Neuronal stem cell (in vitro differentiated cells): ENCODE measurements at regions not wholly inside any gene's neighbourhood (a gene's known extent, or its start where the extent isn't known, plus 50 kb on each side); places are given as distances from the start of the nearest gene placed in this dataset.
"Not testable (repeated sequence)": the region's sequence is repeated elsewhere in the genome, so short reads cannot be mapped to it uniquely, and the experiment has no call there.

Source experiments
- DNase-seq: peaks from one replicate; pipeline ENCODE4 v3.0.0-alpha.2; 2013; ENCODE audit warnings: low spot score
- H2AFZ ChIP-seq: one replicate; pipeline ENCODE4 v1.6.1; 2013; ENCODE audit warnings: mild to moderate bottlenecking, low read length, inconsistent platforms
- H2AK5ac ChIP-seq: 2 replicates; pipeline ENCODE4 v1.6.1; 2013; ENCODE audit warnings: low read depth, mild to moderate bottlenecking, inconsistent platforms, low read length, moderate library complexity, mixed read lengths
- H2BK120ac ChIP-seq: 2 replicates; pipeline ENCODE4 v1.6.1; 2013; ENCODE audit warnings: low read depth, mild to moderate bottlenecking, inconsistent platforms, low read length, moderate library complexity, mixed read lengths
- H2BK12ac ChIP-seq: one replicate; pipeline ENCODE4 v1.6.1; 2013; ENCODE audit warnings: low read length, inconsistent platforms
- H2BK15ac ChIP-seq: 2 replicates; pipeline ENCODE4 v1.6.1; 2013; ENCODE audit warnings: mild to moderate bottlenecking, low read length, inconsistent platforms, mixed read lengths
- H2BK5ac ChIP-seq: one replicate; pipeline ENCODE4 v1.6.1; 2013; ENCODE audit warnings: inconsistent platforms, mild to moderate bottlenecking, low read length, moderate library complexity
- H3K14ac ChIP-seq: one replicate; pipeline ENCODE4 v1.6.1; 2013; ENCODE audit warnings: low read length, inconsistent platforms
- H3K18ac ChIP-seq: 2 replicates; pipeline ENCODE4 v1.6.1; 2013; ENCODE audit warnings: low read length, inconsistent platforms
- H3K23ac ChIP-seq: 2 replicates; pipeline ENCODE4 v1.6.1; 2013; ENCODE audit warnings: low read depth, mild to moderate bottlenecking, mixed read lengths, low read length, inconsistent platforms; ENCODE audit not compliant: poor library complexity
- H3K27ac ChIP-seq: replicated peaks from 3 replicates; pipeline ENCODE4 v1.5.1; 2013; ENCODE audit warnings: low read length, inconsistent platforms
- H3K27me3 ChIP-seq, 3 experiments: 2 replicates each; pipeline ENCODE4 v1.6.1; 2013; ENCODE audit warnings: low read length in 3 of 3, mild to moderate bottlenecking in 2 of 3, inconsistent platforms in 1 of 3, low read depth in 1 of 3, mixed read lengths in 1 of 3, moderate library complexity in 1 of 3; ENCODE audit not compliant: control insufficient read depth in 3 of 3, insufficient read depth in 3 of 3
- H3K36me3 ChIP-seq, 2 donors: replicated peaks in 1 of 2; 2 replicates each; pipeline ENCODE4 v1.6.1; 2013; ENCODE audit warnings: low read length in 2 of 2; ENCODE audit not compliant: control insufficient read depth in 2 of 2, insufficient read depth in 2 of 2
- H3K4ac ChIP-seq: 2 replicates; pipeline ENCODE4 v1.6.1; 2013; ENCODE audit warnings: inconsistent platforms, mild to moderate bottlenecking, low read length, moderate library complexity
- H3K4me1 ChIP-seq, 2 donors: 1 replicate in 1 of 2; 2 replicates in 1 of 2; pipeline ENCODE4 v1.6.1; 2013; ENCODE audit warnings: low read length in 2 of 2, low read depth in 1 of 2; ENCODE audit not compliant: control insufficient read depth in 2 of 2, insufficient read depth in 1 of 2
- H3K4me2 ChIP-seq: one replicate; pipeline ENCODE4 v1.6.1; 2013; ENCODE audit warnings: mild to moderate bottlenecking, low read length, inconsistent platforms; ENCODE audit not compliant: insufficient read depth, poor library complexity, severe bottlenecking
- H3K4me3 ChIP-seq, 2 donors: 2 replicates each; pipeline ENCODE4 v1.5.1; 2013; ENCODE audit warnings: low read length in 2 of 2, mild to moderate bottlenecking in 2 of 2, inconsistent platforms in 1 of 2, moderate library complexity in 1 of 2
- H3K79me1 ChIP-seq: one replicate; pipeline ENCODE4 v1.6.1; 2013; ENCODE audit warnings: low read depth, mild to moderate bottlenecking, inconsistent platforms, low read length, moderate library complexity
- H3K9ac ChIP-seq: one replicate; pipeline ENCODE4 v1.6.1; 2013; ENCODE audit warnings: mild to moderate bottlenecking, low read depth, low read length, inconsistent platforms; ENCODE audit not compliant: poor library complexity
- H3K9me3 ChIP-seq, 2 donors: replicated peaks in 1 of 2; 2 replicates each; pipeline versions ENCODE3 to v1.6.1; 2013; ENCODE audit warnings: low read length in 2 of 2, mild to moderate bottlenecking in 2 of 2, inconsistent platforms in 1 of 2, low read depth in 1 of 2, mixed read lengths in 1 of 2, moderate library complexity in 1 of 2; ENCODE audit not compliant: control insufficient read depth in 2 of 2, insufficient read depth in 1 of 2
- H4K8ac ChIP-seq: one replicate; pipeline ENCODE4 v1.6.1; 2013; ENCODE audit warnings: low read depth, mild to moderate bottlenecking, inconsistent platforms, low read length, moderate library complexity
- H4K91ac ChIP-seq: one replicate; pipeline ENCODE4 v1.6.1; 2013; ENCODE audit warnings: low read length, low read depth, mild to moderate bottlenecking, inconsistent platforms; ENCODE audit not compliant: poor library complexity
- WGBS, 2 donors: extraction: QIAGEN DNeasy Blood & Tissue Kit; methylation state at CpG; one replicate each; pipeline ENCODE4 v1.1.7; 2013; ENCODE audit warnings: missing lambda C conversion rate in 2 of 2, mixed read lengths in 1 of 2; ENCODE audit not compliant: insufficient read length in 2 of 2, insufficient replicate concordance in 1 of 2; ENCODE audit errors: extremely low coverage in 2 of 2; 5-methylcytosine and 5-hydroxymethylcytosine counted together

- H2BK120ac ChIP-seq: no peak overlapping the region
- WGBS, 2 donors: no CpG with 5 or more reads among the region's 1 CpG
- H3K27me3 ChIP-seq: no peaks in the 10 kb centered on the region
Measured at GRCh38 chr3:193174140-193174539, 66.9 kb upstream of the PLAAT1 start.

GRCh38 chr3:193179332-193180012 is 61.5 kb upstream of the PLAAT1 start:
- not testable (repeated sequence) for H3K9me3 ChIP-seq, H3K4me1 ChIP-seq, H2BK5ac ChIP-seq, H3K79me1 ChIP-seq, H2BK12ac ChIP-seq, H4K91ac ChIP-seq, H3K14ac ChIP-seq, H4K8ac ChIP-seq, H3K23ac ChIP-seq, H2BK15ac ChIP-seq, H3K36me3 ChIP-seq, H2BK120ac ChIP-seq, H3K4me2 ChIP-seq, H3K4me3 ChIP-seq, H3K4ac ChIP-seq, H3K27ac ChIP-seq, H3K9ac ChIP-seq, H2AK5ac ChIP-seq, DNase-seq, H3K27me3 ChIP-seq
- WGBS, 2 donors: no CpG with 5 or more reads among the region's 8 CpGs
- Histone ChIP-seq H2AFZ (peak overlapping the region; percentile 77), H3K18ac (peak overlapping the region; percentile 65)

More at GRCh38 chr3:193174140-193174539, 66.9 kb upstream of the PLAAT1 start:
- Histone ChIP-seq H3K23ac (no peak overlapping the region), H3K27ac (no peak overlapping the region), H2BK15ac (no peak overlapping the region), H3K4ac (no peak overlapping the region), H3K79me1 (no peaks in the 10 kb centered on the region), H3K4me1 (no peaks in the 10 kb centered on the region), H4K8ac (no peak overlapping the region), H4K91ac (no peak overlapping the region), H3K9ac (no peak overlapping the region), H2BK5ac (no peak overlapping the region), H3K9me3 (no peaks in the 10 kb centered on the region), H2AFZ (no peak overlapping the region), H3K4me2 (no peak overlapping the region), H2AK5ac (no peak overlapping the region), H3K4me3 (no peak overlapping the region), H2BK12ac (no peak overlapping the region), H3K14ac (no peak overlapping the region), H3K18ac (no peak overlapping the region), H3K36me3 (no peaks in the 10 kb centered on the region)
- DNase-seq: no peak

- Histone ChIP-seq H3K79me1 (no peaks in the 10 kb centered on the region), H2BK15ac (no peak overlapping the region), H2AK5ac (no peak overlapping the region), H3K23ac (no peak overlapping the region), H2AFZ (no peak overlapping the region), H2BK5ac (no peak overlapping the region), H3K4ac (no peak overlapping the region), H2BK120ac (no peak overlapping the region), H3K9me3 (no peaks in the 10 kb centered on the region), H3K4me2 (no peak overlapping the region), H3K4me1 (no peaks in the 10 kb centered on the region), H4K8ac (no peak overlapping the region), H3K14ac (no peak overlapping the region), H3K18ac (no peak overlapping the region), H3K27ac (no peak overlapping the region), H4K91ac (no peak overlapping the region), H3K27me3 (no peaks in the 10 kb centered on the region), H3K36me3 (no peaks in the 10 kb centered on the region), H2BK12ac (no peak overlapping the region), H3K9ac (no peak overlapping the region), H3K4me3 (no peak overlapping the region)
- WGBS, 2 donors: no CpG with 5 or more reads among the region's 6 CpGs
- no peak for DNase-seq
Measured at GRCh38 chr3:193187070-193187722, 53.8 kb upstream of the PLAAT1 start.

DNA sequence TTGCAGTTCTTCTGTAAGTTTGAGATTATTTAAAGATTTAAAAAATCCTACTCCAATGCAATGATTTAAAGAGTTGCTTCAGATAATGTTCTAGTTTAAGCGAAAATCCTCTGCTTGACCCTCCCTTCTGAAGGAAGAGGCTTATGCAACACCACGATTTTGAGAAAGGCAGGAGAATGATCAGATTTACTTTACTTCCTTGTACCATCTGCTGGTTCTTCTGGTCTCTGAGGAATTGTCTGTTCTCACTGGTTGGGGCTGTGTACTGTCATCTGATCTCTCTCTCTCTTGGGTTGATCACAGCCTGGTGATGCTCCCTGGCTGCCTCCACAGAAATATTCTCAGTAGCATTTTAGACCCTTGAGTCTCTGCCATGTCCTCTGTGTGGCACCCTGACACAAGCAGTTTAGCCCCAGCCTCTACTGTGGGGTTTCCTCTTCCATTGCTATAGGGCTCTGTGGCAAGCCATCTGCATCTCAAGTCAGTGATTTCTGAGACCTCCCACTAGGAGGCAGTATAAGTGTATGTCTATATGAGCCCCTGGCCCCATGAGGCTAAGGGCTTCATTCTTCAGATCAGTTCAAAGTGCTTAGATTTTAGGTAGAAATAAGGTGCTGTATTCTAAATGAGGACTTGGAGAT is 50.8 kb upstream of the PLAAT1 start:
- H2AK5ac ChIP-seq: no peak overlapping the region
- H4K8ac ChIP-seq: no peak overlapping the region
- H3K4me3 ChIP-seq: no peak overlapping the region
- H3K4me1 ChIP-seq: no peaks in the 10 kb centered on the region
- no peak overlapping the region for H2BK120ac ChIP-seq
- H2AFZ ChIP-seq: no peak overlapping the region
- H2BK12ac ChIP-seq: no peak overlapping the region
- H3K36me3 ChIP-seq: no peaks in the 10 kb centered on the region
- H3K23ac ChIP-seq: no peak overlapping the region
- H3K9me3 ChIP-seq: no peaks in the 10 kb centered on the region
- H3K79me1 ChIP-seq: no peaks in the 10 kb centered on the region
- H3K9ac ChIP-seq: no peak overlapping the region
- H3K14ac ChIP-seq: no peak overlapping the region
- H3K27me3 ChIP-seq: no peaks in the 10 kb centered on the region
- no peak overlapping the region for H3K18ac ChIP-seq
- no peak overlapping the region for H3K4ac ChIP-seq
- no peak overlapping the region for H3K27ac ChIP-seq
- no peak overlapping the region for H2BK15ac ChIP-seq
- H2BK5ac ChIP-seq: no peak overlapping the region
- peak; percentile 52 for DNase-seq
- no CpG with 5 or more reads among the region's 2 CpGs for WGBS, 2 donors
- H3K4me2 ChIP-seq: no peak overlapping the region
- no peak overlapping the region for H4K91ac ChIP-seq
